Lower leg skin (tissue), 3 donors: ENCODE measurements at regions not wholly inside any gene's neighbourhood (a gene's known extent, or its start where the extent isn't known, plus 50 kb on each side); places are given as distances from the start of the nearest gene placed in this dataset.

Source experiments
- POLR2A ChIP-seq, 2 donors: fragments of 450-650 bp; IDR thresholded peaks; one replicate each; pipeline ENCODE4 v1.6.1; 2016 to 2017; ENCODE audit warnings: antibody characterized with exemption in 2 of 2, mild to moderate bottlenecking in 1 of 2, moderate library complexity in 1 of 2
- TF ChIP-seq, protein P1 (sequence below), 3 donors: fragments of 450-650 bp; IDR thresholded peaks; one replicate each; pipeline ENCODE4 v1.5.1; 2016; ENCODE audit warnings: antibody characterized with exemption in 3 of 3, mild to moderate bottlenecking in 3 of 3, moderate library complexity in 2 of 3

DNA sequence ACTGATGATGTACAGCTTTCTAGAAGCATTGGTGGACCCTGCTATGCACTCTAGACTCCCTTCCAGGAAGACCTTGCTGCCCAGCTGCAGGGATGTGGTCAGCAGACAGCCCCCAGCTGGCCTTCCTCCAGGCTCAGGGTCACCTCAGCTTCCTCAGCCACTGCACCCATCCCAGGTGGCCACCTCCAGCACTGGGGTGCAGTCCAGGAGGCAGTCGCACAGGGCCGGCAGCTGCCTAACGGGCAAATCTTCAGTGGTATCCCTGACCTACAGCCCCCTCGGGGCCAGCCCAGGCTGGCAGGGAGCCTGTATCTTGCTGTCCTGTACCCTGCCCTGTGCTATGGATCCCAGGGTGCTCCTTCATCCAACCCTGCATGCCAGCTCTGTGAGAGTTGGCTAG, 81.8 kb downstream of the GADD45G start:
- TF ChIP-seq, protein P1, sequence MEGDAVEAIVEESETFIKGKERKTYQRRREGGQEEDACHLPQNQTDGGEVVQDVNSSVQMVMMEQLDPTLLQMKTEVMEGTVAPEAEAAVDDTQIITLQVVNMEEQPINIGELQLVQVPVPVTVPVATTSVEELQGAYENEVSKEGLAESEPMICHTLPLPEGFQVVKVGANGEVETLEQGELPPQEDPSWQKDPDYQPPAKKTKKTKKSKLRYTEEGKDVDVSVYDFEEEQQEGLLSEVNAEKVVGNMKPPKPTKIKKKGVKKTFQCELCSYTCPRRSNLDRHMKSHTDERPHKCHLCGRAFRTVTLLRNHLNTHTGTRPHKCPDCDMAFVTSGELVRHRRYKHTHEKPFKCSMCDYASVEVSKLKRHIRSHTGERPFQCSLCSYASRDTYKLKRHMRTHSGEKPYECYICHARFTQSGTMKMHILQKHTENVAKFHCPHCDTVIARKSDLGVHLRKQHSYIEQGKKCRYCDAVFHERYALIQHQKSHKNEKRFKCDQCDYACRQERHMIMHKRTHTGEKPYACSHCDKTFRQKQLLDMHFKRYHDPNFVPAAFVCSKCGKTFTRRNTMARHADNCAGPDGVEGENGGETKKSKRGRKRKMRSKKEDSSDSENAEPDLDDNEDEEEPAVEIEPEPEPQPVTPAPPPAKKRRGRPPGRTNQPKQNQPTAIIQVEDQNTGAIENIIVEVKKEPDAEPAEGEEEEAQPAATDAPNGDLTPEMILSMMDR (IDR thresholded peaks at IDR 0.05): no peak
- TF ChIP-seq POLR2A (IDR thresholded peaks at IDR 0.05): no peak
